EL (cell line): ENCODE measurements at regions not wholly inside any gene's neighbourhood (a gene's known extent, or its start where the extent isn't known, plus 50 kb on each side); places are given as distances from the start of the nearest gene placed in this dataset.
"Not testable (repeated sequence)": the region's sequence is repeated elsewhere in the genome, so short reads cannot be mapped to it uniquely, and the experiment has no call there.

Experiments used
- DNase-seq: peaks from one replicate; pipeline ENCODE4 v3.0.0-alpha.2; 2016

GRCh38 chr19:30066781-30067759 lies 125.0 kb downstream of the URI1 start:
- DNase-seq: no peak

- not testable (repeated sequence) for DNase-seq
Observed at GRCh38 chr19:30067956-30068506, 126.0 kb downstream of the URI1 start.

GRCh38 chr19:30068528-30069395 lies 126.7 kb downstream of the URI1 start:
- no peak for DNase-seq

- DNase-seq: no peak
Observed at GRCh38 chr19:30069535-30070197, 127.6 kb downstream of the URI1 start.

- DNase-seq: no peak
Observed at GRCh38 chr19:30070198-30070967, 128.3 kb downstream of the URI1 start.

- DNase-seq: no peak
Observed at GRCh38 chr19:30070968-30071632, 129.1 kb downstream of the URI1 start.

GRCh38 chr19:30071871-30072270 lies 129.8 kb downstream of the URI1 start:
- no peak for DNase-seq

- no peak for DNase-seq
Observed at GRCh38 chr19:30073152-30074000, 131.3 kb downstream of the URI1 start.

GRCh38 chr19:30074096-30074495 lies 132.1 kb downstream of the URI1 start:
- DNase-seq: no peak

GRCh38 chr19:30074741-30075715 lies 133.0 kb downstream of the URI1 start:
- DNase-seq: no peak

GRCh38 chr19:30076101-30076551 lies 134.1 kb downstream of the URI1 start:
- no peak for DNase-seq

GRCh38 chr19:30076751-30077670 lies 135.0 kb downstream of the URI1 start:
- DNase-seq: no peak

GRCh38 chr19:30077851-30078355 lies 135.9 kb downstream of the URI1 start:
- no peak for DNase-seq

- DNase-seq: no peak
Observed at GRCh38 chr19:30078381-30078910, 136.4 kb downstream of the URI1 start.

GRCh38 chr19:30079200-30079599 lies 137.2 kb downstream of the URI1 start:
- DNase-seq: no peak

GRCh38 chr19:30082168-30082567 lies 140.1 kb downstream of the URI1 start:
- no peak for DNase-seq

- DNase-seq: no peak
Observed at GRCh38 chr19:30082611-30083010, 140.6 kb downstream of the URI1 start.
